ENCODE measurements at regions not wholly inside any gene's neighbourhood (a gene's known extent, or its start where the extent isn't known, plus 50 kb on each side); places are given as distances from the start of the nearest gene placed in this dataset.
"Not testable (repeated sequence)": the region's sequence is repeated elsewhere in the genome, so short reads cannot be mapped to it uniquely, and the experiment has no call there.

DNA sequence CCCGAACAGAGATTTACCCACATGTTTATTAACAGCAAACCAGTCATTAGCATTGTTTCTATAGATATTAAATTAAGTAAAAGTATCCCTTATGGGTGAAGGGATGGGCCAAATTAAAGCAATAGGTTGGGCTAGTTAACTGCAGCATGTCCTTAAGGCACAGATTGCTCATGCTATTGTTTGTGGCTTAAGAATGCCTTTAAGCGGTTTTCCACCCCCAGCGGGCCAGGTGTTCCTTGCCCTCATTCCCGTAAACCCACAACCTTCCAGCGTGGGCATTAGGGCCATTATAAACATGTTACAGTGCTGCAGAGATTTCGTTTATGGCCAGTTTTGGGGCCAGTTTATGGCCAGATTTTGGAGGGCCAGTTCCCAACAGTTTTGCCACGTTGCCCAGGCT lies 245.3 kb upstream of the PROK2 start:
- not testable (repeated sequence) for DNase-seq

DNA sequence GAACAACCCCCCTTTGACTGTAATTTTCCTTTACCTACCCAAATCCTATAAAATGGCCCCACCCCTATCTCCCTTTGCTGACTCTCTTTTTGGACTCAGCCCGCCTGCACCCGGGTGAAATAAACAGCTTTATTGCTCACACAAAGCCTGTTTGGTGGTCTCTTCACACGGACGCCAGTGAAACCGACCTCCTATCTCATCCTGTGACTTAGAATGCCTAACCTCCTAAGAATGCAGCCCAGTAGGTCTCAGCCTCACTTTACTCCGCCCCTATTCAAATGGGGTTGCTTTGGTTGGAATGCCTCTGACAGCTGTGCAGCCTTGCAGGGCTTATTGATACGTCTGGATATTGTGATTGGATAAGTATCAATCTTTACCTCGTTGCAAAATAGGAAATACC lies 243.8 kb upstream of the PROK2 start:
- not testable (repeated sequence) for DNase-seq

DNA sequence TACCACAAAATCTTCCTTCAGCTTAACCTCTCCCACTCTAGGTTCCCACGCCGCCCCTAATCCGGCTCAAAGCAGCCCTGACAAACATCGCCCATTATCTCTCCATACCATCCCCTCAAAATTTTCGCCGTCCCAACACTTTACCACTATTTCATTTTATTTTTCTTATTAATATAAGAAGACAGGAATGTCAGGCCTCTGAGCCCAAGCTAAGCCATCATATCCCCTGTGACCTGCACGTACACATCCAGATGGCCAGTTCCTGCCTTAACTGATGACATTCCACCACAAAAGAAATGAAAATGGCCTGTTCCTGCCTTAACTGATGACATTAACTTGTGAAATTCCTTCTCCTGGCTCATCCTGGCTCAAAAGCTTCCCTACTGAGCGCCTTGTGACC lies 243.4 kb upstream of the PROK2 start:
- DNase-seq = not testable (repeated sequence)

DNA sequence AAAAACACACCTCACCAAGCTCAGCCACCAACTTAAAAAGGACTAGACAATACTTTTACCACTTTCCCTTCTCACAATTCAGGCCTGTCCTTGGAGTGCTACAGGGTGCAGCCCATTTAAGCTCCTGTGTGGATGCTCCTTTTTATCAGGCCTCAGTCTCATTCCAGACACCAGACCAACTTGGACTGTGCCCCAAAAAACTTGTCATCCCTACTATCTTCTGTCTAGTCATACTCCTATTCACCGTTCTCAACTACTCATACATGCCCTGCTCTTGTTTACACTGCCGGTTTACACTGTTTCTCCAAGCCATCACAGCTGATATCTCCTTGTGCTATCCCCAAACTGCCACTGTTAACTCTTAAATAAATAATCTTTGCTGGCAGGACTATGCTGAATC lies 242.8 kb upstream of the PROK2 start:
- DNase-seq = not testable (repeated sequence)

DNA sequence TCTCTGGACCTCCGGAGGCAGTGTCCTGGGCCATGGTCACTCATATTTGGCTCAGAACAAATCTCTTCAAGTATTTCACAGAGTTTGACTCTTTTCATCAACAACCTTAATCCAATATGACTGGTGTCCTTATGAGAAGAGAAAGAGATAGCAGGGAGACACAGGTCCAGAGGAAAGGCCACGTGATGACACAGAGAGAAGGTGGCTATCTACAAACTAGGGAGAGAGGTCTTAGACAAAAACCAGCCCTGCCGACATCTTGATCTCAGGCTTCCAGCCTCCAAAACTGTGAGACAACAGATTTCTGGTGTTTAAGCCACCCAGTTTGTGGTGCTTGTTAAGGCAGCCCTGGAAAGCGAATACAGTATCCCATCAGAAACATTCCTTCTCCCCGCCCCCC lies 237.1 kb upstream of the PROK2 start:
- DNase-seq = no peak

DNA sequence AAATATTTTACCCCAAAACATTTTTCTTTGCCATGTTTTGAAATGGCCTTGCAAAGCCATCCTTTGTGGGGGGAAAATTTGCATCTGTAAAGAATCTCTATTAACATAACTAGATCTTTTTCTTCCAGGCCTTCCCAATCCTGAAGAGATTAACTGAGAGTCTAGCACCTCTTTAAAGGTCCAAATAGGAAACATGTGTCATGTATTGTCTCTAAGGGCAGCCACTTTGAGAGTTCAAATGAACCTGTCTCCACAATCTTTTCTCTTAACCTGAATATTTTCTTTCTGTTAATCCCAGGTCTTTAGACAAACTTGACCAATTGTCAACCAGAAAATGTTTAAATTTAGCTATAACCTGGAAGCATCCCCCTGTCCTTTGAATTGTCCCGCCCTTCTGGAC lies 236.6 kb upstream of the PROK2 start:
- no peak for DNase-seq

DNA sequence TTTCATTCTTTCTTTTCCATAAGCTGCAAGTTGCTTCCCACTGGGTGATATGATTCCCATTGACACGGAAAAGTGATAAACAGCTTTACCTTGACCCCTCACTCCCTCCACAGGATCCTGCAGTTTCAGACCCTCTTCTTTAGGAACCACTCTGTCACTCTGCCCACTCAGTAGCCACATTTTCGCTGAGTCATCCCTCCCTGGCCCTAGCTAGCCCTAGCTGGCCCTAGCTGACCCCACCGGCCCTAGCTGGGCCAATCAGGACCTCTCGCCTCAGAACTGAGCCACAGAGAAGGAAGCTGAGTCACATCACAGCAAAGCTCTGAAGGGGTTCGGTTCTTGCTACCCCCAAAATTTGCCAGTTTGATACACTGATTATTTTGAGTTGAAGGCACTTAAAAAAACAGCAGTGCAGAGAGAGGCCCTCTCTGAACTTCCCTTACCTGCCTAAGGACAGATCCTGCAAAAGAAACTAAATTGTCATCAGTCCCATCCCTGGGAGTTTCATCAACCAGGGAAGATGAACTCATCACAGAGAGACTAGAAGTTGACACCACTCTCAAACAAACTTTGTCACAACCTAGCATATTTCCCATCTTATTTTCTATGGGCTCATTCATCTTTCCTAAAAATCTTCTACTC lies 233.5 kb upstream of the PROK2 start:
- DNase-seq = no peak

DNA sequence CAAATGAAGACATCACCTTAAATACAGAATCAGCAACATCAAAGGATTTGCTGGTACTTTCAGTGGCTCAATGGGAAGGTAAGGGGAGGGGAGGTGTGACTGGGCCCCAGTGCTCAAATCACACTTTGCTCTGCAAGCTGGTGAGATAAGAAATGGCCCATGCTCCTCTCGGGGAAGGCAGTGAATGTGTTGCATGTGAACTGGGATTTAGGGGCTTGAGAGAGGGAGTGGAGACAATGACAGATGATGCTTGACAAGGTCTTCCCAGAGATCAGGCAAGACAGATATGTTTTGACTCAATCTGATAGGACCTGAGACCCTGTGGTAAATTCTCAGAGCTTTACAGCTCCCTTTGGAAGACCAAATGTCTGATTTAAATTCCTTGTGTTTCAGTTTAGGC lies 233.0 kb upstream of the PROK2 start:
- no peak for DNase-seq

DNA sequence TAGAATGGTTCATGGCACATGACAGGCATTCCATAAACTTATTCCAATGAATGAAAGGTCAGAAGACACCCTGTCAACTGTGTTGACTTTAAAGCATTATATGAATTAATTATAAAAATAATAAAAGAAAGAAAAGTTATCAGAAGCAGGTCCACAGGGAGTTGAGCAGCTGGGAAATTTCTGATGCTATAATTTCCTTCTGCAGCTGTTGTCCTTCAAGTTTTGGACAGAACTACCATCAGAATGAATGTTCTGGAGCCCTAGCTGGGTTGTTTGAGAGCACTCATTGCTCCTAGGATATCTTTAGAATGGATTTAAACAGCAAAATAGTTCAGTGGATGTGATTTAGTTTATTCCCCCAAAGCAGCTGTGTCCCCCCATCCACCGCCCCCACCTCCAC lies 232.4 kb upstream of the PROK2 start:
- no peak for DNase-seq

DNA sequence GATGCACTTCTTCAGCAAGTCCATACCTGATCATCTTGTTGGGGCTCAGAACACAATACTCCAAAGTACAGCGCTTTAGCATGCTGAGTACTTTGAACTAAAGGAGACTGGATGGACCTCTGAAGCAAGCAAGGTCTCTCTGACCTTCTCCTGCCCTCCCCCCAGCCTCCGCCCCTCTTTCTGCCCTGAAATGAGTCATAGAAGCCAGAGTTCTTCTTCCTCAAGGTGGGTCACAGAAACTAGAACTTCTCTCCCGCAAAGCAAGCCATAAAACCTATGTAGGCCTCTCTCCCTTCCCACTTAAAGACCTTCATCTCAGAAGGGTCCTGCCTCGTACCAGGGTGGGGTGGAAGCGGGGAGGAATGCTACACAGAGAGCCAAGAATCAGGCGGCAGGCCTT lies 230.5 kb upstream of the PROK2 start:
- DNase-seq = no peak

DNA sequence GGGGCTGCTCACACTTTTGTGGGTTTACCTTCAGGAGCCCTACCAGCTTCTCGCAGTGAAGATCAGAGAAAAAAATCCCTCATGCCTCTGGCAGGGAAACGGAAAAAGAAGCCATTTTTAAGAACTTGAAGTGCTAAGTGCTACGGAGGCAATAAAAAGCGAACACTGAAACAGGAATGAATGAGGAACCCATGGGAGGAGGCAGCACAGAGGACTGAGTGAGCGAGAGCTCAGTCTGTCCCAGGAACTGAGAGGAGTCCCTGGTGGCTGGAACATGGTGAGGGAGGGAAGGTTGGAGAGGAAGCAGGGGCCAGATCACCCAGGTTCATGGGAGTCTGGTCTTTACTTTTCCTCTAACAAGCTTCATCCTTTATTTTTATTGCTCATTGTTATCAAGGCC lies 228.1 kb upstream of the PROK2 start:
- no peak for DNase-seq

DNA sequence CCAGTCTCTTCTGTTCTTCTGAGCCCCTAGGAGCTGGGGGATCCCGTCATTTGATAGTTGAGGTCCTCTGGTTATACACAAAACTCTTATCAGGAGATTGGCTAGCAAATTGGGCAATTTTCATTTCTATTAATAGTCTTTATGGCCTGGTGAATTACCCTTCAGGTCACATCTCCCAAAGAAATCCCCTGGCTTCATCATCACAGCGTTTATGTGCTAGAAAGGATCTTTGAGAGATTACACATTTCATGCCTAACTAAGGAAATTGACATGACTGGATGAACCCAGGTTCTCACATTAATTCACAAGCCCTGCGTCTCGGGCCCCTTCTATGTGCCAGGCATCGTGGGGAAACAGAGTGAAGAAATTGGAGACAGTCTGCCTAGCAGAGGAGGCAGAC lies 227.4 kb upstream of the PROK2 start:
- DNase-seq = no peak

DNA sequence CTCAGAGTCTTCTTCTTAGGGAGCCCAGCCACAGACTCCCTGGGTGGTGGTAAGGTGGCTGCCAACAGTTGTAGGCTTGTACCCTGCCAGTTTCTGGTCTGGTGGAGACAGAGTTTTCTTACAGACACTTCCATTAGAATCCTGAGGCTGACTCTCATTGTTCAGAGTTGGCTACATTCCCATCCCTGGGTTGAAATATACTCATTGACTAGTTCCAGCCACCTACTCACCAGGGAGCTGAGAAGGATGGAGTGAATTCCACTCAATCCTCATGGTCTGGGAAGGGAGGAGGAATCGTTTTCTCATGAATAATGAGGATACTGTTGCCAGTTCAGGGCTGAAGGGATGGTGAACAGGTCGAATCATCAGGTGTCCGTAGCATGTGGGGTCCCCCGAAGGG lies 226.5 kb upstream of the PROK2 start:
- DNase-seq = no peak

DNA sequence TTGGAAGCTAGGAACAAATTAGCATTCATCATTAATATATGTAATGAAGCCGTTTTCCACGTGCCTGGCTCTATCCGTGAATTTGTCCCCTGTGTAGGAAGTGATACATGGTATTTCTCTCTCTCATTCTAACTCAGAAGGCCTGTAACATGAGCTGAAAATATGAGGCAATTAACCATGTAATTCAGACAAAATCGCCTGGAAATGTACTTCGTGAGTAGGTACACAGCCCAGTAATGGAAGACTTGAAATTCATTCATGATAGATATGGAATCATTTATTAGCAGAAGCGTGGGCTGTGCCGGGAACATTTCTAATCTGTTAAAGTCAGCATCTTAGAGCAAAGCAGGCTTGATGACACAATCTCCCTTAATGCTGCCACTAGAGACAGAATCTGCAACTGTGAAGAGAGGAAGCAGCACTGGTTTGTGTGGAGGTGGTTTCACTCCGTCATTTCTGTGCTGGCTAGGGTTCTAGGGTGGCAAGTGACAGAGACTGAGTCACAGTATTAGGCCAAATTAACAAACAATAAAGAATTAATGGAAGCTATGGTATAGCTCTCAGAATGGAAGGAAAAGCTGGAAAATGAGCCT lies 225.0 kb upstream of the PROK2 start:
- DNase-seq = no peak

DNA sequence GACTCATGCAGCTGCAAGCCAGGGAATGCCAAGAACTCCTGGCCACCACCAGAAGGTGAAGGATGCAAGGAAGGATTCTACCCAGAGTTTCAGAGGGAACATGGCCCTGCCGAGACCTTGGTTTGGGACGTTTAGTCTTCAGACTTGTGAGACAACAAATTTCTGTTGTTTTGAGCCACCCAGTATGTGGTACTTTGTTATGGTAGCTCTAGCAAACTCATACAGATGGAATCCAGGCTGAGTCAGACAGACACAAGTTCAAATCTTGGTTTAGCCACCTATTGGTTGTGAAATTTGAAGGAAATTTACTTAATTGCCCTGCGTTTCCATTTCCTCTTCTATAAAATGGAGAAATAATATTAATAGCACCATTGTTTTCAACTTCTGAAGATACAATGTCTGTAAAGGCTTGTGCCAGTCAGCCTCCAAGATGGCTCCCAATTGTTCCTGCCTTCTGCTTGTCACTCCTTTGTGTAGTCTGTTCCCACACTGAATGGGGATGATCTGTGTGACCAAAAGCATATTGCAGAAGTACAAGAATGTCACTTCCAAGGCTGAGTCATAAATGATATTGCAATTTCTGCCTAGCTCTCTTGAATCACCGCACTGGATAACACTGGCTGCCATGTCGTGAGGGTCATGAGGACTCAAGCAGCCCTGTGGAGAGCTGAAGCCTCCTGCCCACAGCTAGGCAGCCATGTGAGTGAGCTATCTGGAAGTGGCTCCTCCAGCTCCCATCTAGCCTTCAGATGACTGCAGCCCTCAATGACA lies 223.5 kb upstream of the PROK2 start:
- DNase-seq = no peak

DNA sequence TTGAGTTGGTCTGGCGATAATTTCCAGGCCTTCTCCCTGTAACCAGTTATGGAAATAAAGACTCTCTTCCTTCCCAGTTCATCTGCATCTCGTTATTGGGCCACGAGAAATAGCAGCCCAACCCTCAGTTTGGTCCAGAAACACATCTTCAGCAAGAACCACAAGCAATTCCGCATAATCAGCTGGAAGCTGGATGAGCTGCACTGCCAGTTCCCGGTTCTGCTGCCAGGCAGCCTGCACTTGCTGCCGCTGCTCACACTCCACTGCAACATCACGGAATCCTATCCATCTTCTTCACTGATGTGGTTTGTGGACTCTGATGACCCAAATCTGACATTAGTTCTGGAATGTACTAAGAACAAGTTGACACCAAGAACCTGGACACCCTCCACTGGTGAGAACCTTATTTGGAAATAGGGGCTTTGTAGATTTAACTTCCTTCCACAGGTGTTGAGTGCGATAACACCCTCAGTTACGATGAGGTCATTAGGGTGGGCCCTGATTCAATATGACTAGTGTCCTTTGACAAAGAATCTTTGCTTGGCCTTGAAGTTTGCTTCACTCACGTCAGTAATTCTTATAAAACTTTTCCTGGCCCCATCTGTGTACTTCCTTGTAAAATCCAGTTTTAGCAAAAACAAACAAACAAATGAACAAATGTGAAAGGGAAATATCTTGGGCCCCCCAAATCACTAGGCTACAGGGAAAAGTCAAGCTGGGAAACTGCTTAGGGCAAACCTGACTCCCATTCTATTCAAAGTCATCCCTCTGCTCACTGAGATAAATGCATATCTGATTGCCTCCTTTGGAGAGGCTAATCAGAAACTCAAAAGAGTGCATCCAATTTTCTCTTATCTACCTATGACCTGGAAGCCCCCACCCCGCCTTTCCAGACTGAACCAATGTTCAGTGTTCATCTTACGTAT lies 221.9 kb upstream of the PROK2 start:
- DNase-seq = no peak

DNA sequence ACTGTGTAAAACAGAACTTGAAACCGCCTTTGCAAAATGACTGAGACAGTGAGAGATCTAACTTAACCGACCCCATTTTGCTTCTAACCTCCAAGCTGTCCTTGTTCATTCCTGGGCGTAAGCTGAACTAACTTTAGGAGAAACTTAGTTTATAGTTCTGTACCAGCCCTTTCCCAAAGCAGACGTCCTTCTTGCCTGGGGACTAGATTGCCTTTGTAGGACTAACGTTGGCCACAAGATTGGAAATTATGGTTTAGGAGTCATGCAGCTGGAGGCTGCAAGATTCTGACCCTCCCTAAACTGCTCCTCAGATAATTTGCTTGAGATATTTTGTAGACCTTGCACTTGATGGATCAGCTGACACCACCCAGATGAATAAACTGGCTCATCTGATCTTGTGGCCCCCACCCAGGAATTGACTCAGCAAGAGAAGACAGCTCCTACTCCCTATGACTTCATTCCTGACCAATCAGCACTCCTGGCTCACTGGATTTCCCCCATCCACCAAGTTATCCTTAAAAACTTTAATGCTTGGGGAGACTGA lies 219.9 kb upstream of the PROK2 start:
- DNase-seq = no peak

DNA sequence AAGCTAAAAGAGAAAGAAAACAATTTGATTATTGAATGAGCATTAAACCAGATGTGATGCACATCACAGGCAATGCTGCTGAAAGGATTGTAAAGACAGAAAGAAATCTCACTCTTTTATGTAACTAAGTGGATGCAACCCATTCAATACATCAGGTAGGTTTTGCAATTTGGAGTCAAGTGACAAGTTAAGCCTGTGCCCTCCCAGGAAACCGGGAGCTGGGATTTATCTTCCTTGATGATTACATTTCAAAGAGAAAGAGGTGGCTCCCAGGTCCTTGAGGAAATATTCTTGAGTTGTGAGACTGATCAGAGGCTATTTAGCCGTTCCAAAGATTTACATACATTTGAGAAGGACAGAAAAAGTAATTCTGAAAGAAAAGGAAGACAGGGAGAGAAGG lies 219.0 kb upstream of the PROK2 start:
- DNase-seq = no peak

DNA sequence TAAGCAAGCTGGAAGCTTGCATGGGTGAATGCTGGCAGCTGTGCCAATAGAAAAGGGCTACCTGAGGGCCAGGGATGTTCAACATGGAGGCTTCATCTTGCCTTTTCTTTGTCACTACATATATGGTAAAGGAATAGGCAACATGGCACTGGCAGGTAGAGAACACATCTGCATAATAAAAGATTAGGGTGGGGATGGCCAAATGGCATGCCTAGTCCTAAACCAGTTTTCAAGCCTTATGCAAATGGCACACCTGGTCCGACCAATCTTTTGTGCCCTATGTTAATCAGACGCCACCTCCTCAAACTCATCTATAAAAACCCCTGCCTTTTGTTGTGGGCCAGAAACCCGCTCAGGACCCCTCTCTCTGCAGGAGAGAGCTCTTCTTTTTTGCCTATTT lies 216.8 kb upstream of the PROK2 start:
- no peak for DNase-seq

DNA sequence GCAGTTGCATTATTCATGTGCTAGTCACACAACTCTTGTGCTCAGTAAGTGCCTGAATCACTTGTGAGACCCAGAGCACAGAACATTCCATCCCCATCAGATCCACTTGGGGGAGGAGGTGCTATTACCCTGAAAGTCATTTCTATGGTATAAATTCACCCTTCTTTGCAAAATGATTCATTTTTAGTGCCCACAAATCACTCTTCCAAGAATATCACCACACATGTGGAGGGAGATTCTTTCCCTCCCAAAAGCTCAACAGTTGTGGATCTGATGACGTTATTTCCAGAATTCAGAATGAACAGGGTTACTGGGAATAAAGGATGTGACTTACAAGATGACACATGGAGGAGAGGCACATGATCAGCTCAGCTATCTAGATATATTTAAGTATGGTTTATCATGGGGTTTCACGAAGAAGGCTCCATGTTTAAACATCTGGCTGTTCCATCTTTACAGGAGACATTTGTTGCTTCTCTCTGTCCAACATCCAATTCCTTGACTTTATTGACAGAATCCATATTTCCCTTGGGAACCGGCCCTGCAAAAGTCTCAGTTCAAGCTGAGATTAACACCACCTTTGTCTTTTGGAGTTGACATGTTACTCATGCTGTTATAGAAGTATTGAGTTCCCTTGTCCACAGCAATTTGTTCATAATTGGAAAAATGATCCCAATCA lies 214.2 kb upstream of the PROK2 start:
- DNase-seq = no peak

DNA sequence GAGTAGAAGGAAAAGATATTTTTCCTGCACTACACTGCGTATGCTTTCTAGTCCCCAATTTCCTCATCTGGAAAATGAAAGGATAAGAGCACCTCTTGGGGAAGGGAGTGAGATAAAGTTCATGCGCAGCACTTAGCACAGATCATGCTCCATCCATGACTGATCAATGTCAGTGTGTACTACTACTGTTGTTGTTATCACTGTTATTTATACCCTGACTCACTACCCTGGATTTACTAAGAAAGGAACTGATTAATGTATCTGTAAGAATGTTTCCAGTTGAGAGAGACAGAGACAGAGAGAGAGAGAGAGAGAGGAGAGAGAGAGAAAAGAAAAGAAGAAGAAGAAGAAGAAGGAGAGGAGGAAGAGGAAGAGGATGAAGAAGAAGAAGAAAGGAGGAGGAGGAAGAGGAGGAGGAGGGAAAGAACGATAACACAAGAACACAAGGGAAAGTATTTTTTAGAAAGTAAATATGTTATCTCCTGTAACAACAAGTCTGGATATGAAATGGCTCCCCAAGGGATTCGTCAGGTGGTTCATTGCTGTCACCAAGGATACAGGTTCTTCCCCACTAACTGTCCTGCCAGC lies 212.2 kb upstream of the PROK2 start:
- DNase-seq = no peak

DNA sequence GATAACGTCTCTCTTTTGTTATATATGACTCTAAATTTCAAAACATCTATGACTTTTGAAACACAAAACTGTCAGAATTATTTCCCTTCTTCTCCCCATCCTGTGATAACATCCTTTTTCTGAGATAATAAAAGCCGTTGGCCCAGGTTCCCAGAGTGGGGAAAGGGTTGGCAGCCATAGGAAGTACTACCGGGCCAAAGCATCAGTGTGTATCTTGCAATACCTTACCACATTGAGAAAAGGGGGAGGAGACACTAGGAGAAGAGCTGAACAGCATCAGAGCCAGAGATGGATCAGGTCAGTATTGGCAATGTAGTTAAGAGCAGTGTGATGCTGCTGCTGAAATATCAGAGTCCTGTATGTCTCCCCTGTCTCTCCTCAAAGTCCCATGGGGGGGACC lies 210.0 kb upstream of the PROK2 start:
- DNase-seq = no peak
